GM21619 (cell line): ENCODE measurements at regions not wholly inside any gene's neighbourhood (a gene's known extent, or its start where the extent isn't known, plus 50 kb on each side); places are given as distances from the start of the nearest gene placed in this dataset.
A peak's percentile ranks its signal among the peaks of the same experiment; 100 is the strongest.
"Not testable (repeated sequence)": the region's sequence is repeated elsewhere in the genome, so short reads cannot be mapped to it uniquely, and the experiment has no call there.

Experiments used
- ATAC-seq: cut with Tn5 transposase; IDR thresholded peaks from one replicate; pipeline ENCODE4 v1.9.1; 2021; ENCODE audit not compliant: unreplicated experiment

DNA sequence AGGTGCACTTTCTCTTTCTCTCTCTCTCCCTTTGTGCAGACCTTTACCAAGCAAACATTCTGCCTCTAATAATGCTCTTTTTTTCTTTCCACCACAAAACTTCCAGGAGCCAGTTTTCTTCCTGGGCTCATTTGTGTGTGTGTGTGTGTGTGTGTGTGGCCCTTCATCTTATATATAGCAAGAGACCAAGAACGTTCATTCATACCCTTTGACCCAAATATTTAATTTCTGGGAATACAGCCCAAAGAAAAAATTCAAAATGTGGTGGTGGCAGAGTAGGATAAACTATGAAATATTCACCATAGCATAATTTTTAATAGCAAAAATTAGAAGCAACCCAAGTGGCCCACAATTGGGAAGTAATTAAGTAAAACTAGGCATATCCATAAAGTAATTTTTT, 398.9 kb downstream of the IGSF11 start:
- no peak for ATAC-seq

DNA sequence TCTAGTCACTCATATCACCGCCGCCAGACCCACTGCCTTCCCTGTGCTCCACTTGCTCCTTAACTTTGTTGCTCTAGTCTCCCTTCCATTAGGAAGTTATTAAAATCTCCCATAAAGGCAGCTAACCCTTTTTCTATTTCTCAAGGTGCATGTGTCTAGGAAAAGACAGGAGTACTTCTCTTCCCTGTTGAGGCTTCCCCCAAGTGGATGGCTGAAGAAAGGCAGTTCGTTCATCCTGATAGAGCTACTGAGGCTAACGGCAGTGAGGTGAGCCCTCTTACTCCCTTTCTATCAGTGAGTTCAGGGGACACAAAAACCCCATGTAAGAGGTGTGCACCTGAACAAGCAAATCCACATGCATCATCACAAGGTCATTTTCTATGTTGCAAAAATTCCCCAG, 397.8 kb downstream of the IGSF11 start:
- ATAC-seq: no peak

DNA sequence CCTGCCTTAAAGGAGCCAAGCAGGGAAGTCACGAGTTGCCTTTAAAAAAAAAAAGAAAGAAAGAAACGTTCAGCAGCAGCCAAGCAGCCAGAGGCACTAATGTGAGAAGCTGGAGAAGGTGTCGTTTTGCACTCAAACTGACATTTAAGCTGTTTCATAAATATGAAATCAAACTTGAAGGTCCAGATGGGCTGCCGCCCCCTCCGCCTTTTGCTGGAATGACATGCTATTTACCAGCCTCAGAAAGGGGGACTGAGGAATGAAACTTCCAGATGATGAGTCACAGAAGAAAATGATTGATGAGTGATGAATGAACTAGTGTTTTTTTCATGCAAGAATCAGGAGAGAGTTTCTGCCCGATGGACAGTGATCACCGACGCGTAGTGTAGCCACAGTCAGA, 396.8 kb downstream of the IGSF11 start:
- ATAC-seq: no peak

DNA sequence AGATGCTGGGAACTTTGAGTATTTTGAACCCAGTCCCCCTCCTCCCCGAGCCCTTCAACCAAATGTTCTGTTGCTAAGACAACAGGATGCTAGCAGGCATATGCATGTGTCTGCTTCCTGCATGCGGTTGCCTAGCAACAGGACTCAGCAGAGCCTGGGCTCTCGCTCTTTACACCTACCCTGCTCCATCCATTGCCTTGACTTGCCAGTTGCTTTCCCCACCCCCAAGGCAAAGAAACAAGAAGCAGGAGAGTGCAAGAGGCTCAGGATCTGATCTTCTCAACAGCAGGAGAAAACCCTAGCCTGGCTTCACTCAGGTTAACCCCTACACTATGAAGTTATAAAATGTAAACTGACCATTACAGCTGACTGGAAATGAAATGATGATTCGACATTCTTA, 393.0 kb downstream of the IGSF11 start:
- ATAC-seq: peak; percentile 70

DNA sequence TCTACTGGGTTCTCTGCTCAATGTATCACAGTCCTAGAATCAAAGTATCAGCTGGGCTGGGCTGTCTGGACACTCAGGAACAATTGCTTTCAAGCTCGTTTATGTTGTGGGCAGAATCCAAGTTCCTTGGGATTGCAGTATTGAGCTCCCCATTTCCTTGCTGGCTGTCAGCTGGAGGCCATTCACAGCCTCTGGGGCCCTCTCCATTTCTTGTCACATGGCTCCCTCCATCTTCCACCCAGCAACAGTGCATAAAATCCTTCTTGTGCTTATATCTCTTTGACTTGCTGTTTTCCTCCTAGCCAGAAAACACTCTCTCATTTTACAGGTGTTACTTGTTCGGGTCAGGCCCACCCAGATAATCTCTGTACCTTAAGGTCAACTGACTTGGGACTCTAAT, 363.5 kb downstream of the IGSF11 start:
- ATAC-seq: no peak

DNA sequence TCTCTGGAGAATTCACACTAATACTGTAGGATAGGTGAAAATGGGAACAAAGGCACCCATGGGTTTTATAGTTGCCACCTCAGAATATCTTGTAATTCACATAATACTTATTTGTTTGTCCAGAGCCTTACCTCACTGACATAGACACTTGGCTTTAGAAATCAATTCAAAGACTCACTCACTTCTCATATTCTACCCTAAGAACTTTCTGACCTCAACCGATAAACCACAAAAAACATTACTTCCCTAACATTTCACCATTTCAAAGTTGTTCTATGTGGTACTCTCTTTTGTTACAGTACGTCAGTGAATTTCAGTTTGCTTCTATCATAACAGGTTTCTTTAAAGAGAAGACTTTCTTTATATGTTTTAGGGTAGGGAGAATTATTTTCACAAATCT, 359.3 kb downstream of the IGSF11 start:
- ATAC-seq: no peak

DNA sequence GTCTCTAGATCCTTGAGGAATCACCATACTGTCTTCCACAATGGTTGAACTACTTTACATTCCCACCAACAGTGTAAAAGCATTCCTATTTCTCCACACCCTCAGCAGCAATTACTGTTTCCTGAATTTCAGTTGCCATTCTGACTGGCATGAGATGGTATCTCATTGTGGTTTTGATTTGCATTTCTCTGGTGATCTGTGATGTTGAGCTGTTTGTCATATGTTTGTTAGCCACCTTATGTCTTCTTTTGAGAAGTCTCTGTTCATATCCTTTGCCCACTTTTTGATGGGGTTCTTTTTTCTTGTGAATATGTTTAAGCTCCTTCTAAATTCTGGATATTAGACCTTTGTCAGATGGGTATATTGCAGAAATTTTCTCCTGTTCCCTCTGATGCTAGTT, 356.0 kb downstream of the IGSF11 start:
- ATAC-seq: not testable (repeated sequence)

DNA sequence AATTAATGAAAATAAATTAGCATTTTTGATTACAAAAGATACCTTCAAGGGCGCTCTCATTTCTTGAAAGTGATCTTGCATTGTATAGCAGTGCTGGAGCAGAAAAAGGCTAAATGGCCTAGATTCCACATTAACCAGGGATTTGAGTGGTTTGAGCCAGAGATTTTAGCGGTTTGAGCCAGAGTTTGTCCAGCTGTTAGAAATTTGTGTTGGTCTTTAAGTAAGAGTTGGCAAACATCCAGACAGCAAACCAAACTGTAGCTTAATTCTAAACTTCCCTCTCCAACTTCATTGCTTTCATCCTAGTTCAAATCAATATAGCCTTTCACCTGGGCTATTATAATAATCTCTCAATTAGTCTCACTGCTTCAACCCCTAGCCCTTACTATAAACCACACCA, 351.7 kb downstream of the IGSF11 start:
- no peak for ATAC-seq

DNA sequence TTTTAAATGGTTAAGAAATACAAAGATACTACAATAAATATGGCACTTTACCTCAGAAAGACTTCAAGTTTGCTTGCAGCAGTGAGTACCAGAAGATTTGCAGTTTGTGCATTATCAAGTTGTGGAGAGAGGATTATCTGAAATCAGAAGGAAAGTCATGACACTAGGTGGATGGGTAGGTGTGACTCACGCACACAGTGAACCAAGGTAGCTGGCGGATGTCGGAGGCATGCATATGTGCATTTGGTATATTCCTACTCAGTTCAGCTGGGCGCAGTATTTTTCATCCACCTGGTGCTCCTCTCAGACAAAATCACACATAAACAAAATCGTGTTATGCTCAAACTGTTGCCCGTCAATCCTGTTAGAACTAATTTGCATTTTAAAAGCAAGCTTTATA, 351.0 kb downstream of the IGSF11 start:
- ATAC-seq: no peak

DNA sequence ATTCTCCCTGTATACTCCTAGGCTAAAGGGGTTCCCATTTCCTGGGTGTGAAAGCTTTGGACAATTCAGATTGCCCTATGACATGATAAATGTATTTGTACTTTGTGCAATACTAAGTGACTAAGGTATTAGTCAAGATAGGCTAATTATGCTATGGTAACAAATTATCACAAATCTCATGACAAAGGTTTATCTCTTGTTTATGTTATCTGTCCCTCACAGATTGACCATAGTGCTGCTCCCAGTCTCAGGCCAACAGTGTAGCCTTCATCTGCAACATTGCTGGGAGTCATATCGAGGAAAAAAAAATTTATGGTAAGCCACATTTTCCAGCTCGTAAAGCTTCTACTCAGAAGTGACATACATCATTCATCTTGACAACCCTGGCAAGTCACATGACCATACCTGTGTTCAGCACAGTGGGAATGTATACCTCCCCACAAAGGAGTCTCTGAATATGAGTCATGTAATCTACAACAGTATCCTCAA, 346.2 kb downstream of the IGSF11 start:
- ATAC-seq: no peak

DNA sequence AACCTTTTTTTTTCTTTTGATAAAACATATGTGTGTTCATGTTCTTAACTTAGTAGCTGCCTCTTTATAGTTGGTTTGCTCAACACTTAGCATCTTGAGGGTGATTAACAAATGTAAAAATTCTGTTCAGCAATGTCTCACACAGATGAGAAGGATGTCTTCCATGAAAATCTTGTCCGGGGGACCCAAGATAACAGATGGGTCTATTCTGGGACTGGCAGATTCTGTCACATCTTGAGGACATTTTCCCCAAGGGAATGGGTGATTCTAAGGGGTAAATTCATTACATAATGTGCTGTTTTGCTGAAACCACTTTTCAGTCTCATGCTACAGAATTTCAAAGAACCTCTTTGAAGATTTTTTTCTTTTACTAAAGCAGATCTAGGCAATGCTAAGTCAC, 342.2 kb downstream of the IGSF11 start:
- ATAC-seq: no peak

DNA sequence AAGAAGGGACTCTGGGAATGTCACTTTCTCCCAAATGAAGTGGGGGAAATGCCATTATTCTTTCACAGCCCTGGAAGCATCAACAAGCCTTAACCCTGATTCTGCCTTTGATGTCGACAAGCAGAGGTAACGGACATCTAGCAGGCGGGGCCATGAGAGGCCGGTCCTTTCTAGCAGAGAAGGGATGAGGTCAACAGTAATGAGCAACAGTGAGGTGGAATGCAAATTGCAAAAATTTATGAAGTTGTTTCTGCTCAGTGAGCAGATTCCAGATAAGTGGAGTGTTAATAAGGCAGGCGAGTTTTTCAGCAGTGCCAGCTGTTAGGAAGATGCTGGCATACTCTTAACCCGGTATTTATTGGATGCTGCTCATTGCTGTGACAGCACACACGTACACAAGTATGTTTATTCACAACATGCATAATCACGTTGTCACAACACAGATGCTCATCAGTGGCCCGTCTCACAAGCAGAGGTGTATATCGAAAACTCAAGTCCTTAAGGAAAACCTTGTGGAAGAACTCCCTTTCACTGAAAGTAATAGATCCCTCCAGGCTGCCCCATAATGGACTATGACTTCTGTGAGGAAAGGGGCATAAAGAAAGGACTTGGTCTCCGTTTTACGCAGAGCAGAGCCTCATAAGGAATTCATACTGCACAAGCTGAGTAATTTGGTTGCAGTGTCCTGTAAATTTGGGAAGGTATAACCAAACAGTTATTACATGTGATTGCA, 329.0 kb downstream of the IGSF11 start:
- ATAC-seq: no peak

DNA sequence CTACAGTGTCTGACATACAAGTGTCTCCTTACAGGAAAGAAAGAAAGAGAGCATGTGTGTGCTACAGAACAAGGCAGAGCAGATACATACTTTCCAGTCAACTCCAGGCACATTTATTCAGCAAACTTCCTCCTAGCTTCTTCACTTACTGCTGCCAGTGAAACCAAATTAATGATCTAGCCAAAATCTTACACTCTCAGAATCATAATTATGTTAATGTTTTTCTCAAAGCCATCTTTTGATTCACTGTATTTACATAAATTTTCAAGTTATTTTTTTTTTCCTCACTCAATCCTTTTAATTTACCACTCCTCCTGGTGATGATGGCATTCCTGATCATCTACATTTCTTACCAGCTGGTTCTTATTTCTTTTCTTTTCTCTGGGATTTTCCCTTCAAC, 326.7 kb downstream of the IGSF11 start:
- no peak for ATAC-seq

DNA sequence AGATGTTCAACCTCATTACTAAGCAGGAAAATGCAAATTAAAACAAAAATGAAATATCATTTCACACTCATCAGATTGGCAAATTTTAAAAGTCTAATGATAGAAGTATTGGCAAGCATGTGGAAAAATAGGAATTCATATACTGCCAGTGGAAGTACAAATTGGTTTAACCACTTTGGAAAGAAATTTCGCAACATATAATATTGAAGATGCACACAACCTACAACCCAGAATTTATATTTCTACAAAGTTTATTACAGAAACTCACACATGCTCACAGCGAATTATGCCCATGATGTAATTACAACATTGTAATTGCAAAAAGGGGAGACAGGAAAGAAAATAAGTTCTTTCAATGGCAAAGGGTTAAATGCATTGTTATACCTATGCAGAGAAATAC, 324.1 kb downstream of the IGSF11 start:
- no peak for ATAC-seq

DNA sequence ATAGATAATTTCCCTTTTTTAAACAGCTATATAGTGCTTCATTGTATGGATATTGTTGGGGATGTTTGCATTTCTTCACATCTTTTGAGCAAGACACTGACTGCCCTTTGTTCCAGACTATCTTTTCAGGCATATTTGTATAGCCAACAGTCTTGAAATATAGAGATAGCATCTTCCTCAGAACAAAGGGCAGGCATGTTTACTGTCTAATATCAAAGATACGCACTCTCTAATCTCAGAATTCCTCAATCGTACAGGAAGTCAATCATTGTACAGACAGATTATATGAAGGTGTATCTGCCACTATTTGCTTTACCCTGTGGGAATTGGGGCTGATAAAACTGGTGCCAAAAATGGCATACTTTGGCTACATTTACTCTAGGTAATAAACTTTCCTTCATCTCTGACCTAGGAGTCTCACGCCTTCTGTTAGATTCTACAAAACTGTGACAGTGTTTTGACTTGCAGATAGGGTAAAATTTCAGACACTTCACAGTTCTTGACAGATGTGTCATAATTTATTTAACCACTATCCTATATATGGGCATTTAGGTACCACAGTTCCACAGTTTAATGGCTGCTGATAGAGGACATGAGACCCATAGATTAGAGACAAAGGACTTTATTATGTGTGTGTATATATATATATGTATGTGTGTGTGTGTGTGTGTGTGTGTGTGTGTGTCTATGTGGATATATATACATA, 321.0 kb downstream of the IGSF11 start:
- no peak for ATAC-seq

DNA sequence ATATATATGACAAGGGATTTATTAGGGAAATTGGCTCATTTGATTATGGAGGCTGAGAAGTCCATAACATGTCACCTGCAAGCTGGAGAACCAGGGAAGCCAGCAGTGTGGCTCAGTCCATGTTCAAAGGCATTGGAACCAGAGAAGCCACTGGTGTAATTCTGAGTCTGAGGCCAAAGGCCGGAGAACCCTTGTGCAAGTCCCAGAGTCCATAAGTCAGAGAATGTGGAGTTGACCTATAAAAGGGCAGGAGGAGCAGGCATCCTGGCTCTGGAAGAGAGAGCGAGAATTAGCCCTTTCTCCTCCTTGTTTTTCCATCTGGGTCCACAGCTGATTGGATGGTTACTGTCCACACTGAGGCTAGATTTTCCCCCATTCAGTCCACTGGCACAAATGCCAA, 319.8 kb downstream of the IGSF11 start:
- ATAC-seq: no peak

DNA sequence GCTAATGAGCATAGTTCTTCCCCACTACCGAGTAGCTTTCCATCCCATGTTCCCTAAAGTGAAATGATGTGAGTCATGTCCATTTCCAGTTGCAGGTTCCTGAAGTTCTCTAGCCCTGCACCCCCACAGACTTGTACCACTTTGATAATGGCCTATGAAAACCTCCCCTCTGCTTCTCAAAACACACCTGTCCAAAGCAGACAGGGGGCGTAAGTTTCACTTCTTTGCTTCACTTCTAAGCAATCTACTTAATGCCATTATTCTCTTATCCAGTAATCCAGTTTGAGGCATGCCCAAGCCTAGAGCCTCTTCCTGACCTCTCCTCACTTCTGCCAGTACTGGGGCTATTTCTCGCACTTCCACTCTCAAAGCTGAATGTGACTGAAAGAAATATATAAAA, 305.1 kb downstream of the IGSF11 start:
- ATAC-seq: no peak

DNA sequence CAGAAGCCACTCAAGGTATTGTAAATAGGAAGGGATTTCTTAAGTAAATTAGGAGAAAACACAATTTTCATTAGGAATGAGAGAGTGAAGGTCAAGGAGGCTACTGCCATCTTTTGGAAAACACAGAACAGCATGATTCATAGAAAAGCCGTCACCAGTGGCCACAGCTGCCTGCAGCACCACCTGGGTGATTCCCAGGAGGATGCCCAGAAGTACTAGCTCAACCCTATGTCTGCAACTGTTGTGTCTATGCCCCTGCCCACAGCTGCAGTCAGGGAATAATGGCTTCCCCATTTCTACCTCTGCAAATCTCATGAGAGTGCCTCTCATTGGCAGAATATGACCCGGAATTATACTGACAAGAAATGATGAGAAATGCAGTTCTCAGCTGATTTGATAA, 300.0 kb downstream of the IGSF11 start:
- ATAC-seq: no peak

DNA sequence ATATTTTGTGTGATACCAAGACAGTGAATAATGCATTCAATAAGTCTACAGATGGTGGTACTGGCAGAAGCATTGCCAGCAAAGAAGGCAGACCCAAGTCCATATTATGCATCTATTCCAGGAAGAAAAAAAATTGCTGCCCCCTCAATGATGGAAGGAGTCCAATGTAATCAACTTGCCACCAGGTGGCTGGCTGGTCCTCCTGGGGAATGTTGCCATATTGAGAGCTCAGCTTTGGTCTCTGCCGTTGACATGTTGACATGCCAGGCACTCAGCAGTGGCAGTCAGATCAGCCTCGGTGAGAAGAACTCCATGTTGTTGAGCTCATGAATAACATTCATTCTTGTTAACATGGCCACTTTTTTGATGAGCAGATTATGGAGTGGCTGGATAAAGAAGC, 298.5 kb downstream of the IGSF11 start:
- no peak for ATAC-seq

DNA sequence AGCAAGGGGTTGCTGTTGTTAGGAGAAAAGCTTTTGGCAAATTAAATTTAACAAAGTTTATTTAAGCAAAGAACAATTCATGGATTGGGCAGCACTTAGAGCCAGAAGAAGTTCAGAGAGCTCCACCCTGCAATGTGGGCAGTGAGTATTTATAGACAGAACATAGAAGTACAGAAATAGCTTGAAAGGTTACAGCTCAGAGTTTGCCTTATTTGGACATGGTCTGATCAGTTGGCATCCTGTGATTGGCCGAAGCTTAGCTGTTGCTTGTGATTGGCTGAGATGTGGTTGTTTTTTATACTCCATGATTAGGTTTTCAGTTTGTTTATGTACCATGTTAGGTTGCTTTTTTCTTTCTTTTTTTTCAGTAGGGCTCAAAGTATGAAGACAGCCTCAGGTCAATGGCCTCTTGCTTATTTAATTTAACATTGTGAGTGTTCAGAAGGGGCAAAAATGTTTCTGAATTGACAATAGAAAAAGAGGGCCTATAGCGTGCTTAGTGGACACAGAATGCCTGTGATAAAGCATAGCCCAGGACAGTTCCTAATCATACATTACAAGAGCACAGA, 293.8 kb downstream of the IGSF11 start:
- no peak for ATAC-seq

DNA sequence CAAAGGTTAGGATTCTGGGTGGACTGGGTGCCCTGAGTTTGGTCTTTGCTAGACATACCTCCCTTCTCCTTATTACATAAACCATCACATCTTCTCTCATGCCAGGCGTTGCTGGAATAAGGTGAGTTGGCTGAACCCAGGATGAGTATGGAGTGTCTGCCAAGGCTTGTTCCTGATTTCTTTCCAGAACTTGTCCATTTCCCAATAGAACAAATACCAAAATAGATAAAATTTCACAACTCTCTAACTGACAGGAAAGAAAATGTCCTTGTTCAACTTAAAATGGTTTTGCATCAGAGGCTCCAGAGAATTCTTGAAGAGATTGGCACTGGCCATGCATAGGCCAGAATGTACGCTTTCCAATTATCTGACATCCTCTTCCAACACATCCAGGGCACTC, 291.9 kb downstream of the IGSF11 start:
- ATAC-seq: no peak

DNA sequence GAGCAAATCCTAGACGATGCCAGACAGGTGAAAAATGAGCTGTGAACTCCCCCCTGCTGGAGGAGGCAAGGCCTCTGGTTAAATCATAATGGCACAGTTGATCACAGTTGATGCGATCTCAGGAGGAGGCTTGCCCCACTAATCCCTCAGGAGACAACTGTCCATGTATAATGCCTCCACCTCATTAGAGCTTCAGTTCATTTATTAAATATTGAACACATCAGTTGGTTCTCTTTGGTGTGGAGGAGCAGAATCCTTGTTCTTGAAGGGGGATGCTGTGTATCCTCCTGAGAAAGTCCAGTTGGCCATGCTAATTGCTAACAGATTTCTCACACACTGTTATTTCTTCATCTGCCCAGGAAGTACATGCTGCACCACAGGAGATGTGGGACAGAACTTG, 290.5 kb downstream of the IGSF11 start:
- no peak for ATAC-seq
